IMR-90 (cell line): ENCODE measurements at regions not wholly inside any gene's neighbourhood (a gene's known extent, or its start where the extent isn't known, plus 50 kb on each side); places are given as distances from the start of the nearest gene placed in this dataset.

Experiments used
- ATAC-seq: fragments of 200-7000 bp; cut with Tn5 transposase; 2 replicates; pipeline ENCODE4 v1.9.1; 2020; ENCODE audit warnings: low read depth, mild to moderate bottlenecking, moderate library complexity
- BruUV-seq: library from RNA; stranded (reverse); fragments of 400-500 nt; replicated peaks from 2 replicates; lab custom pipeline; 2021; lab: Mats Ljungman, UMichigan
- CTCF ChIA-PET: fragments of 300-600 bp; formaldehyde crosslinking; extraction: SDS; loops from one replicate; lab custom pipeline; 2021; ENCODE audit warnings: antibody characterized with exemption; lab: Yijun Ruan, JAX
- POLR2A ChIA-PET: fragments of 300-600 bp; sonication (Branson Sonifier 250); formaldehyde crosslinking; loops from one replicate; lab custom pipeline; 2022; ENCODE audit warnings: antibody characterized with exemption; ENCODE audit not compliant: unreplicated experiment; lab: Charles Lee
- DNase-seq: peaks from one replicate; pipeline ENCODE4 v3.0.0; 2013
- H2AFZ ChIP-seq: replicated peaks from 2 replicates; pipeline ENCODE3; 2013; ENCODE audit warnings: low read length, mild to moderate bottlenecking; ENCODE audit not compliant: poor library complexity
- H2AK5ac ChIP-seq: 2 replicates; pipeline ENCODE4 v1.6.1; 2013; ENCODE audit warnings: low read depth, low read length, inconsistent platforms
- H2AK9ac ChIP-seq: replicated peaks from 2 replicates; pipeline ENCODE3; 2013; ENCODE audit warnings: mild to moderate bottlenecking, low read depth, low read length, moderate library complexity; ENCODE audit not compliant: poor library complexity
- H2BK120ac ChIP-seq: 2 replicates; pipeline ENCODE4 v1.6.1; 2013; ENCODE audit warnings: low read depth, low read length, inconsistent platforms
- H2BK15ac ChIP-seq: 3 replicates; pipeline ENCODE4 v1.6.1; 2013; ENCODE audit warnings: low read depth, low read length, inconsistent platforms
- H2BK20ac ChIP-seq: 2 replicates; pipeline ENCODE4 v1.6.1; 2013; ENCODE audit warnings: low read depth, mild to moderate bottlenecking, inconsistent platforms, low read length, moderate library complexity
- H2BK5ac ChIP-seq: 2 replicates; pipeline ENCODE4 v1.6.1; 2013; ENCODE audit warnings: mild to moderate bottlenecking, low read depth, low read length, inconsistent platforms; ENCODE audit not compliant: poor library complexity, severe bottlenecking
- H3K14ac ChIP-seq: replicated peaks from 2 replicates; pipeline ENCODE4 v1.6.1; 2013; ENCODE audit warnings: low read depth, low read length, inconsistent platforms
- H3K18ac ChIP-seq: 2 replicates; pipeline ENCODE4 v1.6.1; 2013; ENCODE audit warnings: low read depth, low read length, control low read depth
- H3K23ac ChIP-seq: 2 replicates; pipeline ENCODE4 v1.6.1; 2013; ENCODE audit warnings: low read depth, low read length, inconsistent platforms
- H3K27ac ChIP-seq: 2 replicates; pipeline ENCODE4 v1.5.1; 2013; ENCODE audit warnings: mild to moderate bottlenecking, control low read depth, low read length; ENCODE audit not compliant: insufficient read depth
- H3K27me3 ChIP-seq: 2 replicates; pipeline ENCODE4 v1.6.1; 2013; ENCODE audit warnings: low read length; ENCODE audit not compliant: control insufficient read depth, insufficient read depth
- H3K36me3 ChIP-seq: 2 replicates; pipeline ENCODE4 v1.6.1; 2013; ENCODE audit warnings: low read length, mixed read lengths; ENCODE audit not compliant: control insufficient read depth, insufficient read depth
- H3K4ac ChIP-seq: 2 replicates; pipeline ENCODE4 v1.6.1; 2013; ENCODE audit warnings: low read depth, low read length, inconsistent platforms
- H3K4me1 ChIP-seq: 2 replicates; pipeline ENCODE4 v1.6.1; 2013; ENCODE audit warnings: low read length, mixed read lengths; ENCODE audit not compliant: control insufficient read depth, insufficient read depth
- H3K4me2 ChIP-seq: 2 replicates; pipeline ENCODE4 v1.6.1; 2013; ENCODE audit warnings: low read depth, mild to moderate bottlenecking, control low read depth, low read length, moderate library complexity
- H3K4me3 ChIP-seq: 2 replicates; pipeline ENCODE4 v1.5.1; 2013; ENCODE audit warnings: low read depth, mild to moderate bottlenecking, control low read depth, low read length, moderate library complexity; ENCODE audit not compliant: insufficient read depth
- H3K56ac ChIP-seq: 2 replicates; pipeline ENCODE4 v1.6.1; 2013; ENCODE audit warnings: low read length, inconsistent platforms; ENCODE audit not compliant: insufficient read depth; ENCODE audit errors: extremely low read depth
- H3K79me1 ChIP-seq, 2 experiments: 2 replicates each; pipeline ENCODE4 v1.6.1; 2013; ENCODE audit warnings: low read length in 2 of 2, inconsistent platforms in 1 of 2, low read depth in 1 of 2
- H3K9ac ChIP-seq: 2 replicates; pipeline ENCODE4 v1.6.1; 2013; ENCODE audit warnings: low read depth, low read length, control low read depth
- H3K9me1 ChIP-seq: 2 replicates; pipeline ENCODE4 v1.6.1; 2013; ENCODE audit warnings: low read length, inconsistent platforms; ENCODE audit not compliant: insufficient read depth
- H3K9me3 ChIP-seq: 2 replicates; pipeline ENCODE4 v1.6.1; 2013; ENCODE audit warnings: low read length; ENCODE audit not compliant: control insufficient read depth, insufficient read depth
- H4K20me1 ChIP-seq: 2 replicates; pipeline ENCODE4 v1.6.1; 2013; ENCODE audit warnings: low read length, inconsistent platforms; ENCODE audit not compliant: insufficient read depth
- H4K5ac ChIP-seq: 2 replicates; pipeline ENCODE4 v1.6.1; 2013; ENCODE audit warnings: mild to moderate bottlenecking, low read depth, low read length, control low read depth
- H4K8ac ChIP-seq, 2 experiments: 2 replicates each; pipeline ENCODE4 v1.6.1; 2013; ENCODE audit warnings: low read depth in 2 of 2, low read length in 2 of 2, control low read depth in 1 of 2, inconsistent platforms in 1 of 2
- H4K91ac ChIP-seq: 2 replicates; pipeline ENCODE4 v1.6.1; 2013; ENCODE audit warnings: low read depth, low read length, inconsistent platforms; ENCODE audit not compliant: insufficient read depth
- BHLHE40 ChIP-seq: fragments of 150-350 bp; IDR thresholded peaks from 2 replicates; pipeline ENCODE4 v1.6.1; 2016; ENCODE audit warnings: mild to moderate bottlenecking, low read depth, low read length
- CEBPB ChIP-seq: IDR thresholded peaks from 2 replicates; pipeline ENCODE4 v1.6.1; 2012; ENCODE audit warnings: low read depth, low read length, improper control_type of control experiment
- WGBS, 2 experiments: methylation state at CpG; one replicate each; pipeline versions ENCODE4 v1.1.5 to v1.1.7; 2013; ENCODE audit warnings: missing lambda C conversion rate in 2 of 2; ENCODE audit not compliant: insufficient read length in 1 of 2; ENCODE audit errors: extremely low coverage in 2 of 2; 5-methylcytosine and 5-hydroxymethylcytosine counted together
- dilution Hi-C: fragments of 300-500 bp; cut with HindIII; formaldehyde crosslinking; loops from one replicate; pipeline ENCODE4 v1.14.3; 2018; ENCODE audit warnings: low sequenced_read_pairs; ENCODE audit not compliant: unreplicated experiment
- in situ Hi-C: fragments of 300-500 bp; cut with MboI; formaldehyde crosslinking; loops from 3 replicates; pipeline ENCODE4 v1.14.3; 2019; ENCODE audit warnings: low sequenced_read_pairs, inconsistent platforms, mixed read lengths
- intact Hi-C: fragments of 100-400 bp; cut with micrococcal nuclease; formaldehyde crosslinking; loops from 2 replicates; pipeline ENCODE4 v1.10.0; 2022

GRCh38 chr19:46943150-46943946 lies 76.3 kb upstream of the NPAS1 start:
- dilution Hi-C loops (no loop called here), intact Hi-C loops (no loop called here), in situ Hi-C loops (no loop called here)
- H3K4ac ChIP-seq = no peak overlapping the region
- DNase-seq = no peak
- H3K79me1 ChIP-seq = peaks cover 40 to 77% of the 10 kb centered on the region in 2 experiments
- no peak for ATAC-seq
- H3K56ac ChIP-seq = no peak overlapping the region
- no peaks in the 10 kb centered on the region for H3K9me3 ChIP-seq
- peaks cover 34% of the 10 kb centered on the region for H4K20me1 ChIP-seq
- H4K91ac ChIP-seq = no peak overlapping the region
- no peak overlapping the region for H3K4me3 ChIP-seq
- no peak overlapping the region for H2BK20ac ChIP-seq
- H2AFZ ChIP-seq = peak overlapping the region; percentile 21
- no peak overlapping the region for H3K4me2 ChIP-seq
- no CpG with 5 or more reads among the region's 10 CpGs for WGBS, 2 experiments
- H4K5ac ChIP-seq = no peak overlapping the region
- H3K27ac ChIP-seq = no peak overlapping the region
- no peak overlapping the region for H3K14ac ChIP-seq
- H4K8ac ChIP-seq = no peak overlapping the region
- no peak overlapping the region for H2AK9ac ChIP-seq
- ChIA-PET CTCF (no interaction called here), POLR2A (interaction anchor here (0.6 kb wide), 1 partner anchor 71 kb away, joined by 8 read pairs; no protein-coding TSS in a partner anchor)
- H3K18ac ChIP-seq = no peak overlapping the region
- no peak overlapping the region for H2BK15ac ChIP-seq
- H2AK5ac ChIP-seq = peak overlapping the region; percentile 56; the same call in 1 of the 2 replicates
- no peak overlapping the region for H3K9ac ChIP-seq
- no peak overlapping the region for H3K23ac ChIP-seq
- BruUV-seq = no TSS peak
- H3K9me1 ChIP-seq = peaks cover 21% of the 10 kb centered on the region
- 0 out of 2 replicates have a peak overlapping the region, but pooled peaks have one; percentile 12 for H2BK120ac ChIP-seq
- peaks cover 4% of the 10 kb centered on the region; the same call in 1 of the 2 replicates for H3K36me3 ChIP-seq
- H2BK5ac ChIP-seq = no peak overlapping the region
- peaks cover 11% of the 10 kb centered on the region for H3K4me1 ChIP-seq
- no peak for TF ChIP-seq BHLHE40
- TF ChIP-seq CEBPB = peak; percentile 79
- no peaks in the 10 kb centered on the region for H3K27me3 ChIP-seq
